ENCODE measurements at regions not wholly inside any gene's neighbourhood (a gene's known extent, or its start where the extent isn't known, plus 50 kb on each side); places are given as distances from the start of the nearest gene placed in this dataset.

DNA sequence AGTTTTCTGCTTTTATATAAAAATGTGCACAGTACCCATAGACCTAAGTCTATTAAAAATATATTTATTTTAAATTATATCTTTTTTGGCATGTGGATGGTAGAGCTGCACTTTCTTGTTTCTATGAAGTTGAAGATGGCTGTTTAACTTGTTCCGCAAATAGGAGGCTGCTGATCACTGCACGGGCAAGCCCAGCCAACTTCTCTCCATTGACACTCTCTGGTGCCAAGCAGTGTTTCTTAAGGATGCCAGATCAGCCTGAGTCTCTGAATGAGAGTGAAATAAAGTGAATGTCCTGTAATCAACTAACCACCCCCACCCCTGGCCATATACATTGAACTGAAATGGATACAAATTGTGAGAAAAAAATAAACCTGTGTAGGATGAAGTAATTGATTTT is 202.9 kb upstream of the KLHL1 start:
- H4K20me1 ChIP-seq (replicated peaks; ENCODE audit: control insufficient read depth, extremely low read depth, insufficient read depth, low read length) = no peaks in the 10 kb centered on the region
- H3K9ac ChIP-seq (replicated peaks; ENCODE audit: extremely low read depth, insufficient read depth, low read length) = no peak overlapping the region
- POLR2A ChIA-PET = no interaction called here
- H3K9me1 ChIP-seq (replicated peaks; ENCODE audit: control insufficient read depth, extremely low read depth, insufficient read depth, low read length) = no peaks in the 10 kb centered on the region
- no TSS peak for BruUV-seq (replicated peaks)
- H3K79me2 ChIP-seq (ENCODE audit: control insufficient read depth, insufficient read depth, low read length) = no peaks in the 10 kb centered on the region
- DNase-seq (ENCODE audit: low read depth, low spot score) = no peak
- H3K27ac ChIP-seq (ENCODE audit: insufficient read depth, low read depth, low read length) = no peak overlapping the region
- TF ChIP-seq JUN (IDR thresholded peaks at IDR 0.05; ENCODE audit: borderline replicate concordance, insufficient read depth, insufficient read length, low read depth) = no peak
- TF ChIP-seq, protein P1, sequence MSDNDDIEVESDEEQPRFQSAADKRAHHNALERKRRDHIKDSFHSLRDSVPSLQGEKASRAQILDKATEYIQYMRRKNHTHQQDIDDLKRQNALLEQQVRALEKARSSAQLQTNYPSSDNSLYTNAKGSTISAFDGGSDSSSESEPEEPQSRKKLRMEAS (IDR thresholded peaks at IDR 0.05; ENCODE audit: insufficient read depth, insufficient read length) = no peak
- no peak for TF ChIP-seq FOS (IDR thresholded peaks at IDR 0.05; ENCODE audit: borderline replicate concordance, insufficient read depth, low read length)
- no peak for TF ChIP-seq MYC (IDR thresholded peaks at IDR 0.05; ENCODE audit: low read depth, low read length)
- TF ChIP-seq POLR2AphosphoS5 (IDR thresholded peaks at IDR 0.05; ENCODE audit: insufficient read depth, low read depth, low read length) = no peak
- TF ChIP-seq GATA2 (IDR thresholded peaks at IDR 0.05; ENCODE audit: insufficient read depth, insufficient read length, low read depth, low read length) = no peak
- TF ChIP-seq, protein P2, sequence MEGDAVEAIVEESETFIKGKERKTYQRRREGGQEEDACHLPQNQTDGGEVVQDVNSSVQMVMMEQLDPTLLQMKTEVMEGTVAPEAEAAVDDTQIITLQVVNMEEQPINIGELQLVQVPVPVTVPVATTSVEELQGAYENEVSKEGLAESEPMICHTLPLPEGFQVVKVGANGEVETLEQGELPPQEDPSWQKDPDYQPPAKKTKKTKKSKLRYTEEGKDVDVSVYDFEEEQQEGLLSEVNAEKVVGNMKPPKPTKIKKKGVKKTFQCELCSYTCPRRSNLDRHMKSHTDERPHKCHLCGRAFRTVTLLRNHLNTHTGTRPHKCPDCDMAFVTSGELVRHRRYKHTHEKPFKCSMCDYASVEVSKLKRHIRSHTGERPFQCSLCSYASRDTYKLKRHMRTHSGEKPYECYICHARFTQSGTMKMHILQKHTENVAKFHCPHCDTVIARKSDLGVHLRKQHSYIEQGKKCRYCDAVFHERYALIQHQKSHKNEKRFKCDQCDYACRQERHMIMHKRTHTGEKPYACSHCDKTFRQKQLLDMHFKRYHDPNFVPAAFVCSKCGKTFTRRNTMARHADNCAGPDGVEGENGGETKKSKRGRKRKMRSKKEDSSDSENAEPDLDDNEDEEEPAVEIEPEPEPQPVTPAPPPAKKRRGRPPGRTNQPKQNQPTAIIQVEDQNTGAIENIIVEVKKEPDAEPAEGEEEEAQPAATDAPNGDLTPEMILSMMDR (IDR thresholded peaks at IDR 0.05; ENCODE audit: extremely low read depth in 1 of 2, insufficient read depth in 1 of 2, low read depth in 1 of 2, low read length in 2 of 2) = no peak
- no peak for TF ChIP-seq EZH2 (IDR thresholded peaks at IDR 0.05; ENCODE audit: borderline replicate concordance, low read depth, low read length, severe bottlenecking)
- CTCF ChIA-PET = interaction anchor here (0.8 to 1.1 kb wide), 2 partner anchors 212 to 774 kb away, joined by 4 to 9 read pairs; no protein-coding TSS in a partner anchor
- no peak overlapping the region for H2AFZ ChIP-seq (ENCODE audit: low read depth, low read length)
- dilution Hi-C loops (cut with MboI; ENCODE audit: extremely low pct_ligation_motif_present, low sequenced_read_pairs) (no loop called here), intact Hi-C loops (cut with micrococcal nuclease) (loop anchor here (2.0 to 5.0 kb wide), 2 partner anchors 214 to 774 kb away; no protein-coding TSS in a partner anchor)
- FAIRE-seq = no peak
- H3K9me3 ChIP-seq (replicated peaks; ENCODE audit: control insufficient read depth, insufficient read depth, low read length) = no peaks in the 10 kb centered on the region
- no peaks in the 10 kb centered on the region for H3K36me3 ChIP-seq (ENCODE audit: control insufficient read depth in 2 of 2, extremely low read depth in 1 of 2, insufficient read depth in 2 of 2, low read length in 2 of 2)
- H3K4me2 ChIP-seq (ENCODE audit: insufficient read depth, low read length) = no peak overlapping the region
- H3K4me1 ChIP-seq (ENCODE audit: control insufficient read depth, extremely low read depth, insufficient read depth, low read length) = no peaks in the 10 kb centered on the region
- no peak overlapping the region for H3K4me3 ChIP-seq (replicated peaks in 1 of 3; ENCODE audit: insufficient read depth in 1 of 3, low read depth in 1 of 3, low read length in 3 of 3)
- H3K27me3 ChIP-seq (ENCODE audit: control insufficient read depth in 2 of 2, insufficient read depth in 2 of 2, low read length in 2 of 2) = no peaks in the 10 kb centered on the region
